Fibroblast of gingiva (primary cell): ENCODE measurements at regions not wholly inside any gene's neighbourhood (a gene's known extent, or its start where the extent isn't known, plus 50 kb on each side); places are given as distances from the start of the nearest gene placed in this dataset.

Experiments
- DNase-seq: peaks from one replicate; pipeline ENCODE4 v3.0.0-alpha.2; 2011; ENCODE audit warnings: low read depth

DNA sequence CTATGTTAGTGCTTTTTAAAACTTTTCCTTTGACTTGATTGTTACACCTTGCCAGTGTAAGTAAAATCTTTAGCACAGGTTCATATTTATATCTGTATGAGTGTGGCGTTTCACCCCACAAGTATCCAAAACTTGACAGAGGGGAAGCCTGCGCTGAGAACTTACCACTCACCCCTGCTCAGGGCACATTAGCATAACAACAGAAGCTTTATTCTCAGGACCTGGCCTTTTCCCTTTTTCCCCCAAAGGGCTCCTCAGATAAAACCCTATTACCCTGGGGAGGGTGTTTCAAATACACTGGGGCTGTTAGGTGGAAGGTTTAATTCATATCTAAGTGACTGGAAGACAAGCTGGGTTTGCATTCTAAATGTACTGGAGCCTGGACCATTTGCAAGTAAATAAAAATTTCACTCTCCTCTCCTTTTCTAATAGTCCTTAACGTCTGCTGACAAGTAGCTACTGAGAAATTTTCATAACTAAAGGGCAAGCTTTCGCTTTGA, 276.6 kb downstream of the RNF152 start:
- DNase-seq, result no peak

DNA sequence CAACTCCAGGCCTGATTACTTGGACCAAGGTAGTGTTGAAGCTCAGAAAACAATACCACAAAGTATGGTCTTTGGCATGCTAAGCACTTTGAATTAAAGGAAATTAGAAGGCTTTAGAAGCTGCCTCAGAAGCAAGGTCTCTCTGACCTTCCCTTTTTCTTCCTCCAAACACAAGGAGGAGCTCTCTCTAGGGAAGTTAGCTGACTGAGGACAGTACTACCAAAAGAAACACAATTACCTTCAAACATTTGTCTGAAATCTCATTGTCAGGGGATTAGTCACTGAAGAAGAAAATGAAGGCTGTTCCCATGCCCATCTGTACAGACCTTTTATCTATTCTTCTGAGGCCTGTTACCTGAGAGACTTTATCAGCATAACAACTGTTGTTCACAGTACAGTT, 279.3 kb downstream of the CDH20 start:
- no peak for DNase-seq

DNA sequence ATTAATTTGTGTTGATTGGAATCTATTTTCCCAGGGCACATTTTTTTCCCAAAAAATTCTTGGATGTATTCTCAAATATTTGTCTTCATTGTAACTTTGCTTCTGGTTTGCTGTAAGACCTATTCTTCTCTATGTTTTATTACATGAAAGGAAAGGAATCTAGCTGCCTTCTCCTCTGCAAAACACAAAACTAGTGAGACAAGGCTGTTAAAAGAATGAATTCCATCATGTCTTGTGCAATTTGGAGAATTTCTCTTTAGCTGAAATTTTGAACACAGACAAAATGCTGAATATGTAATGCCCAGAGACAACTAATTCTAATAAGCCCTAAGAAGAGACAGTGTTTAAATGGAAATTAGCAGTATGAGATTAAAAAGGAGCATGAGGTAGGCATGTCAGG, 275.9 kb downstream of the CDH20 start:
- DNase-seq, result peak; percentile 10

DNA sequence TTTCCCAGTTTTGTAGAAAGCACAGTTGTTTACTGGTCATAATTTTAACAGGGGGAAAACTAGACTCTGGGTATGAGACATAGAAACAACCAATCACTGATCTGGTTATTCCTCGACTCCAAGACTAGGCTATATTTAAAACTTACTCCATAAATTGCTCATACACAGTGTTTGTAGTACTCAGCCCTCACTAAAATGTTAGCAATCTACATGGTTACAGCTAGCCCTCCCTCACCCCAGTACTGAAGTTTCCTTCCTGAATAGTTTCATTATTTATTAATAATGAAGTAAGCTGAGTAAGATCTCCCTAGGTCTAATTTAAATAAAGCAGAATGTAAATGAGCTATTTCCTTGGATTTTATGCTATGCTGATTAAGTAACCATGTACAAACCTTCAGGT, 275.1 kb downstream of the CDH20 start:
- DNase-seq, result no peak

DNA sequence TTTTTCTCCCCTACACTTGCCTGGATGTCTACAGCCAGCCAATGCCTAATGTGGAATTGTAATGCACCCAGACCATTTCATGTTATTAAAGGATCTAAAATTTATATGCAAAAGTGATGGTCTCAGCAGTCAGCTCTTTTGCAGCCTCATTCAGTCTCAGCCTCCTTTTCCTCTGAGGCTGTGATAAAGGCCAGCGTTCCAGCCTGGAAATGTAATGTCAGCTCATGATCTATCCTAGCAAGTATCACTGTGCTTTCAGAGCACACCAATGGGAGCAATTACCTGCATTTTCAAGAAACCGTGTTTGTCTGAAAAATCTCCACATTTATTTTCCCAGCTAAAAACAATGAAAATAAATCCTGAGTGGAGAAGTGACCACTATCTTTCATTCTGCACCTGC, 274.6 kb downstream of the CDH20 start:
- no peak for DNase-seq

DNA sequence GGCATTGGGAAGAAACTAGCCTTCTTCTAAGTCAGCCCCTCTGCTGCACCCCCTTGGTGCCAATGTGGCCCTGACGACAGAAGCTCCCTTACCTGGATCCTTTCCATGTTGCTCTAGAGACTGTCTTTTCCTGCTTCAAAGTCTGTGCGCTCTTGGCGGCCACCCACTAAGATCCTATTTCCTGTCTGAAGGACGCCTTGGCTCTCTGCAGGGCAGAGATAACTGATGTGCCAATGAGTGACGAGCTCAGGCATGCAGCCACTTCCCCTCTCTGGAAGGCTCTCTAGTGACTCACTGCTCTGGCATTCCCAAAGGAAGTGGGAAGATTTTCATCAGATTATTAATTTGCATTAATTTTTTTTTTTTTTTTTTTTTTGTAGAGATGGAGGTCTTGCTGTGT, 273.5 kb downstream of the CDH20 start:
- DNase-seq, result peak; percentile 87

DNA sequence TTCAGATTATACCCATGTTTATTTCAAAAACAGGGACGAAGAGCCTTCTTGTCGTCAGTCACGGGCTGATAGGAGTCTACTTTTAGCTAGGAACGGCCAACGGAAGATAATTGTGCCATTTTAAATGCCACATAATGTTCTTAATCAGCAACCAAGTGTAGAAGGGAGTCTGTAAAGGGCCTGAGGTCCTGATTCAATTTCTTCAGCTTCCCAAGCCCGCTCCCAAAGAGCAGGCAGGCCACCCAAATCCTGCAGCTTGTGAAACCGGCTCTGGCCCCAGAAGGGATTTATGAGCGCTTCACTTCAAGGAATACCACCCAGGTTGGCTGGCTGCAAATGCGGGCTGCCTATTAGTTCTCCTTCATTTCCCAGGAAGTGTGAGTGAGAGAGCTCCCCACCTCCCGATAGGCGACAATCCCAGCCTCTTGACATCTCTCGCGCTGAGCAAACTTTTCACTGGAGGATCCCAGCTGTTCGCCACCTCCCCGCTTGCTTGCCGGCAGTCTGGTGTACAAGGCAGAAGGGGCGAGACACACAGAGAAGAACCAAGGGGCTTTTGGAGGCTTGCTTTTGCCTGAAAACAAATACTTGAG, 272.9 kb downstream of the CDH20 start:
- DNase-seq, result peak; percentile 6

DNA sequence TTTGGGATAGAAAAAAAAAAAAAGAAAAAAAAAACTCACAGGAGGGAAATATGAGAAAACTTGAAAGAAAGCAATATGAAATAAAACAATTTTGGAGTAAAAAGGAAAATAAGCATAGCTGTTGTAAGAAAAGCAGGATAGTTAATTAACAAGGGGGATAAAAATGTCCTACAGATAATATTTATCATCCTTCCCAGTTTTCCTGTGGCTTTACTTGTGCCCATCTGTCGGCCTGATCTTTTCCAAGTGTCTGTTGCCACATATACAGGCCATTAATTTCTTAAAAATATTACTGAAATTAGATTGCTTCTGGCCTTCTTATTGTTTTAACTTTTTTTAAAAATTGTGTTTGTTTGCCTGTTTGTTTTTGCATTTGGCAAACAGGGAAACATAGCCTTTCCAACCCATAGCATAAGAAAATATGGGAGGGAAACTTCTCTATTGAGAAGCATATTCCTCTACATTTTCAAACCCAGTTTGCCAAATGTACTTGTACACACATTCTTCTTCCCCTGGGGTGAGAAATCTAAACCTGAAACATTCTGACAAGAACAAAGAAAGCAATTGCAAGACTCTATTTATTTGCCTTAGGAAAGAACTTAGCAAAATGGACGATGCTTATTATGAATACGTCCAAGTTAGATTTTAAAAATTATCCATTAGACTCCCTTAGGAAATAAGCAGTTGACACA, 272.3 kb downstream of the CDH20 start:
- DNase-seq, result no peak
